NAMALWA (cell line): ENCODE measurements at regions not wholly inside any gene's neighbourhood (a gene's known extent, or its start where the extent isn't known, plus 50 kb on each side); places are given as distances from the start of the nearest gene placed in this dataset.

Experiments
- DNase-seq: peaks from one replicate; pipeline ENCODE4 v3.0.0-alpha.2; 2015; ENCODE audit warnings: low spot score

- DNase-seq: no peak
Observed at GRCh38 chr4:53644607-53645006, 53.3 kb upstream of the LNX1 start.
